ENCODE measurements at regions not wholly inside any gene's neighbourhood (a gene's known extent, or its start where the extent isn't known, plus 50 kb on each side); places are given as distances from the start of the nearest gene placed in this dataset.

GRCh38 chr10:111921821-111922220 lies 261.7 kb downstream of the GPAM start:
- Histone ChIP-seq H3K4me3 (ENCODE audit: severe bottlenecking) (no peak overlapping the region), H3K4me1 (ENCODE audit: insufficient read depth, poor library complexity, severe bottlenecking) (no peaks in the 10 kb centered on the region), H3K27ac (ENCODE audit: poor library complexity, severe bottlenecking) (no peak overlapping the region), H3K9me3 (ENCODE audit: severe bottlenecking) (no peaks in the 10 kb centered on the region), H3K27me3 (ENCODE audit: insufficient read depth, poor library complexity, severe bottlenecking) (no peaks in the 10 kb centered on the region), H3K36me3 (ENCODE audit: low read depth) (no peaks in the 10 kb centered on the region)
- DNase-seq (ENCODE audit: low spot score) (no peak), ATAC-seq (ENCODE audit: low read depth) (no peak)
- TF ChIP-seq, protein P1, sequence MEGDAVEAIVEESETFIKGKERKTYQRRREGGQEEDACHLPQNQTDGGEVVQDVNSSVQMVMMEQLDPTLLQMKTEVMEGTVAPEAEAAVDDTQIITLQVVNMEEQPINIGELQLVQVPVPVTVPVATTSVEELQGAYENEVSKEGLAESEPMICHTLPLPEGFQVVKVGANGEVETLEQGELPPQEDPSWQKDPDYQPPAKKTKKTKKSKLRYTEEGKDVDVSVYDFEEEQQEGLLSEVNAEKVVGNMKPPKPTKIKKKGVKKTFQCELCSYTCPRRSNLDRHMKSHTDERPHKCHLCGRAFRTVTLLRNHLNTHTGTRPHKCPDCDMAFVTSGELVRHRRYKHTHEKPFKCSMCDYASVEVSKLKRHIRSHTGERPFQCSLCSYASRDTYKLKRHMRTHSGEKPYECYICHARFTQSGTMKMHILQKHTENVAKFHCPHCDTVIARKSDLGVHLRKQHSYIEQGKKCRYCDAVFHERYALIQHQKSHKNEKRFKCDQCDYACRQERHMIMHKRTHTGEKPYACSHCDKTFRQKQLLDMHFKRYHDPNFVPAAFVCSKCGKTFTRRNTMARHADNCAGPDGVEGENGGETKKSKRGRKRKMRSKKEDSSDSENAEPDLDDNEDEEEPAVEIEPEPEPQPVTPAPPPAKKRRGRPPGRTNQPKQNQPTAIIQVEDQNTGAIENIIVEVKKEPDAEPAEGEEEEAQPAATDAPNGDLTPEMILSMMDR (IDR thresholded peaks at IDR 0.05; ENCODE audit: poor library complexity, severe bottlenecking), result no peak

- Histone ChIP-seq H3K9me3 (ENCODE audit: severe bottlenecking) (no peaks in the 10 kb centered on the region), H3K27me3 (ENCODE audit: insufficient read depth, poor library complexity, severe bottlenecking) (no peaks in the 10 kb centered on the region), H3K36me3 (ENCODE audit: low read depth) (no peaks in the 10 kb centered on the region), H3K27ac (ENCODE audit: poor library complexity, severe bottlenecking) (no peak overlapping the region), H3K4me1 (ENCODE audit: insufficient read depth, poor library complexity, severe bottlenecking) (no peaks in the 10 kb centered on the region), H3K4me3 (ENCODE audit: severe bottlenecking) (no peak overlapping the region)
- TF ChIP-seq, protein P1 (IDR thresholded peaks at IDR 0.05; ENCODE audit: poor library complexity, severe bottlenecking), result no peak
- ATAC-seq (ENCODE audit: low read depth), result no peak
- DNase-seq (ENCODE audit: low spot score), result no peak
These were observed 260.5 kb downstream of the GPAM start for GRCh38 chr10:111923032-111923431.

DNA sequence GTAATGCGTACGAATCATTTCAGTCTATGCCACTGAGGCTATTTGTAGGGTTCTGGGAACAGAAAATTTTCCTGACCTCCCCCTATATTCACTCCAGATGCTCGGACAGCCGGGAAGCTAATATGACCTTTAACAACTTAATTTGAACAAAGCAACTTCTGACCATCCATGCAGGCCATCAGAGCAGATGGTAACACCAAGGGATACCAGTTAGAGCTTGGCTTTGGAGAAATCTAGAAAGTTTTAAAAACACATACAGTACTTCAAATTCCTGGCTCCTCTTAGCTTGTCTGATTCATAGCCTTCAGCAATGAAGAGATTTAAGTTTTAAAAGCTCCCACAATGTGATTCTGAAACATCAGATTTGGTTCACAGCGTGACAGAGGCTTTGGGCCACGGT lies 257.3 kb downstream of the GPAM start:
- Histone ChIP-seq H3K4me3 (ENCODE audit: severe bottlenecking) (no peak overlapping the region), H3K9me3 (ENCODE audit: severe bottlenecking) (no peaks in the 10 kb centered on the region), H3K27ac (ENCODE audit: poor library complexity, severe bottlenecking) (no peak overlapping the region), H3K36me3 (ENCODE audit: low read depth) (no peaks in the 10 kb centered on the region), H3K27me3 (ENCODE audit: insufficient read depth, poor library complexity, severe bottlenecking) (no peaks in the 10 kb centered on the region), H3K4me1 (ENCODE audit: insufficient read depth, poor library complexity, severe bottlenecking) (no peaks in the 10 kb centered on the region)
- ATAC-seq (ENCODE audit: low read depth), result no peak
- no peak for DNase-seq (ENCODE audit: low spot score)
- TF ChIP-seq, protein P1 (IDR thresholded peaks at IDR 0.05; ENCODE audit: poor library complexity, severe bottlenecking), result no peak

DNA sequence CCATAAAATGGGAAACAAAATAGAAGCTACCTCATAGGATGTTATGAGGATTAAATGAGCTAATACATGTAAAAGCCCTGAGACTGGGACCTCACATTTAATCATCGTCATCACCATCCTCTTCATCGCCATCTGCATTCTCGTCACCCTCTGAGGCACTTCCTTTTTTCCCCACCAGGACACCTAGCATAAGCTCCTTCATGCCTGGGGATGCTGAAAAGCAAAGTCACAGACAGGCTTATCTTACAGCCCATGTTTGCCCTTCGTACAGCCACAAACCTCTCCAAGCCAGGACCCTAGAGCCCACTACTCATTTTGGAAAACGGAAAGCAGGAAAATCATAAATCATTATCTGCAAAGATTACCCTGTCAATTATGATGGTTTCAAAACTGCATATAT lies 249.6 kb downstream of the GPAM start:
- ATAC-seq (ENCODE audit: low read depth) (no peak), DNase-seq (ENCODE audit: low spot score) (no peak)
- TF ChIP-seq, protein P1 (IDR thresholded peaks at IDR 0.05; ENCODE audit: poor library complexity, severe bottlenecking), result no peak

DNA sequence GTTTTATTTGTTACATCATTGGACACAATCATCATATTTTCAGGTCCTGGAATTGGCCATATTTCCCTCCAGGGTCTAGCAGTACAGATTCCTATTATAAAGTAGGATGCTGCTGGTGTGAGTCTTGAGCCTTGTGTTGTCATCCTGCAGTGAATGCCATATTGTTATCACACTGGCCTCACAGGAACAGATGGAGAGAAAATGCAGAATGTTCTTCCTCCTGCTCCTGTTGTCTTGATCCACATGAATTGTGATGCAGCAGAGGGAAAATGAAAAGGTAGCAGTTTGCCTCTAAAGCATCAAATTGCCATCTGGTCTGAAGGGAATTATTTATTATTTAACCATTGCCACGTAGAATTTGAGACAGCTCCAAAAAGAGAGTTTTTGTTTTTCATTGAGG lies 248.6 kb downstream of the GPAM start:
- no peak overlapping the region for H3K4me3 ChIP-seq (ENCODE audit: severe bottlenecking)
- TF ChIP-seq, protein P1 (IDR thresholded peaks at IDR 0.05; ENCODE audit: poor library complexity, severe bottlenecking), result no peak
- DNase-seq (ENCODE audit: low spot score) (no peak), ATAC-seq (ENCODE audit: low read depth) (no peak)
- H3K36me3 ChIP-seq (ENCODE audit: low read depth), result no peaks in the 10 kb centered on the region
- H3K4me1 ChIP-seq (ENCODE audit: insufficient read depth, poor library complexity, severe bottlenecking), result no peaks in the 10 kb centered on the region
- H3K9me3 ChIP-seq (ENCODE audit: severe bottlenecking), result no peaks in the 10 kb centered on the region
- H3K27me3 ChIP-seq (ENCODE audit: insufficient read depth, poor library complexity, severe bottlenecking), result no peaks in the 10 kb centered on the region
- H3K27ac ChIP-seq (ENCODE audit: poor library complexity, severe bottlenecking), result no peak overlapping the region

More for the DNA sequence above, 249.6 kb downstream of the GPAM start:
- H3K27me3 ChIP-seq (ENCODE audit: insufficient read depth, poor library complexity, severe bottlenecking), result no peaks in the 10 kb centered on the region
- no peak overlapping the region for H3K4me3 ChIP-seq (ENCODE audit: severe bottlenecking)
- no peaks in the 10 kb centered on the region for H3K4me1 ChIP-seq (ENCODE audit: insufficient read depth, poor library complexity, severe bottlenecking)
- H3K36me3 ChIP-seq (ENCODE audit: low read depth), result no peaks in the 10 kb centered on the region
- H3K27ac ChIP-seq (ENCODE audit: poor library complexity, severe bottlenecking), result no peak overlapping the region
- no peaks in the 10 kb centered on the region for H3K9me3 ChIP-seq (ENCODE audit: severe bottlenecking)

Data from RWPE2 (cell line).